HG03196 (cell line): ENCODE measurements at regions not wholly inside any gene's neighbourhood (a gene's known extent, or its start where the extent isn't known, plus 50 kb on each side); places are given as distances from the start of the nearest gene placed in this dataset.

Experiments used
- ATAC-seq: cut with Tn5 transposase; IDR thresholded peaks from one replicate; pipeline ENCODE4 v1.9.1; 2021; ENCODE audit not compliant: unreplicated experiment

- ATAC-seq, result no peak
These were observed 268.9 kb downstream of the MRPL39 start for GRCh38 chr21:25338415-25338814.

GRCh38 chr21:25334046-25334730, 273.1 kb downstream of the MRPL39 start:
- no peak for ATAC-seq

GRCh38 chr21:25331286-25331685, 276.0 kb downstream of the MRPL39 start:
- ATAC-seq, result no peak

- ATAC-seq, result no peak
These were observed 277.0 kb downstream of the MRPL39 start for GRCh38 chr21:25330266-25330665.

GRCh38 chr21:25329227-25329825, 278.0 kb downstream of the MRPL39 start:
- no peak for ATAC-seq

- no peak for ATAC-seq
These were observed 278.5 kb downstream of the MRPL39 start for GRCh38 chr21:25328736-25329135.

GRCh38 chr21:25326181-25326580, 281.1 kb downstream of the MRPL39 start:
- ATAC-seq, result no peak

GRCh38 chr21:25324666-25325065, 282.6 kb downstream of the MRPL39 start:
- ATAC-seq, result no peak

GRCh38 chr21:25323356-25323949, 283.8 kb downstream of the MRPL39 start:
- no peak for ATAC-seq

GRCh38 chr21:25314247-25314646, 293.0 kb downstream of the MRPL39 start:
- ATAC-seq, result no peak

- ATAC-seq, result no peak
These were observed 293.5 kb downstream of the MRPL39 start for GRCh38 chr21:25313829-25314228.

GRCh38 chr21:25307489-25307888, 299.8 kb downstream of the MRPL39 start:
- no peak for ATAC-seq

- no peak for ATAC-seq
These were observed 302.7 kb downstream of the MRPL39 start for GRCh38 chr21:25304611-25305010.

GRCh38 chr21:25300632-25301031, 306.6 kb downstream of the MRPL39 start:
- ATAC-seq, result no peak

- ATAC-seq, result peak; percentile 88
These were observed 308.5 kb downstream of the MRPL39 start for GRCh38 chr21:25298512-25299491.

GRCh38 chr21:25297117-25297516, 310.2 kb downstream of the MRPL39 start:
- no peak for ATAC-seq

- no peak for ATAC-seq
These were observed 311.0 kb downstream of the MRPL39 start for GRCh38 chr21:25296252-25296651.

GRCh38 chr21:25292396-25292795, 314.9 kb downstream of the MRPL39 start:
- no peak for ATAC-seq

GRCh38 chr21:25283720-25284119, 323.6 kb downstream of the MRPL39 start:
- no peak for ATAC-seq

- no peak for ATAC-seq
These were observed 326.1 kb downstream of the MRPL39 start for GRCh38 chr21:25281134-25281533.

- ATAC-seq, result no peak
These were observed 327.2 kb downstream of the MRPL39 start for GRCh38 chr21:25280061-25280460.
